Skeletal muscle tissue (tissue), 3 donors: ENCODE measurements at regions not wholly inside any gene's neighbourhood (a gene's known extent, or its start where the extent isn't known, plus 50 kb on each side); places are given as distances from the start of the nearest gene placed in this dataset.
"Not testable (repeated sequence)": the region's sequence is repeated elsewhere in the genome, so short reads cannot be mapped to it uniquely, and the experiment has no call there.

ENCODE experiments used
- H3K27ac ChIP-seq: one replicate; pipeline ENCODE4 v1.7.0; 2013; ENCODE audit warnings: mild to moderate bottlenecking, low read depth, low read length, inconsistent platforms
- H3K27me3 ChIP-seq, 3 donors: one replicate each; pipeline ENCODE4 v1.7.0; 2013; ENCODE audit warnings: low read length in 3 of 3; ENCODE audit not compliant: control insufficient read depth in 3 of 3, insufficient read depth in 3 of 3
- H3K36me3 ChIP-seq, 3 donors: one replicate each; pipeline ENCODE4 v1.7.0; 2013; ENCODE audit warnings: low read length in 3 of 3; ENCODE audit not compliant: control insufficient read depth in 3 of 3, insufficient read depth in 3 of 3
- H3K4me1 ChIP-seq, 3 donors: one replicate each; pipeline ENCODE4 v1.7.0; 2013; ENCODE audit warnings: low read length in 3 of 3, mild to moderate bottlenecking in 3 of 3; ENCODE audit not compliant: control insufficient read depth in 3 of 3, insufficient read depth in 3 of 3
- H3K4me3 ChIP-seq, 3 donors: one replicate each; pipeline ENCODE4 v1.7.0; 2013; ENCODE audit warnings: low read length in 3 of 3
- H3K9ac ChIP-seq, 3 donors: one replicate each; pipeline ENCODE4 v1.7.0; 2013; ENCODE audit warnings: low read length in 3 of 3, mild to moderate bottlenecking in 3 of 3, moderate library complexity in 2 of 3, low read depth in 1 of 3
- H3K9me3 ChIP-seq, 3 donors: one replicate each; pipeline ENCODE4 v1.7.0; 2013; ENCODE audit warnings: low read length in 3 of 3; ENCODE audit not compliant: control insufficient read depth in 3 of 3
- donor health status: Osteomylitis.

- Histone ChIP-seq H3K4me3 (no peak overlapping the region), H3K4me1 (no peaks in the 10 kb centered on the region), H3K27ac (no peak overlapping the region), H3K9ac (no peak overlapping the region), H3K9me3 (no peaks in the 10 kb centered on the region), H3K36me3 (no peaks in the 10 kb centered on the region), H3K27me3 (peaks cover 3 to 10% (median 4%) of the 10 kb centered on the region in 3 donors)
Measured at GRCh38 chr10:45106236-45106856, 105.6 kb downstream of the ZNF22 start.

- Histone ChIP-seq H3K9ac (no peak overlapping the region), H3K27me3 (no peaks in the 10 kb centered on the region), H3K27ac (no peak overlapping the region), H3K4me1 (no peaks in the 10 kb centered on the region), H3K36me3 (no peaks in the 10 kb centered on the region), H3K4me3 (no peak overlapping the region), H3K9me3 (no peaks in the 10 kb centered on the region)
Measured at GRCh38 chr10:45111509-45111908, 110.8 kb downstream of the ZNF22 start.

DNA sequence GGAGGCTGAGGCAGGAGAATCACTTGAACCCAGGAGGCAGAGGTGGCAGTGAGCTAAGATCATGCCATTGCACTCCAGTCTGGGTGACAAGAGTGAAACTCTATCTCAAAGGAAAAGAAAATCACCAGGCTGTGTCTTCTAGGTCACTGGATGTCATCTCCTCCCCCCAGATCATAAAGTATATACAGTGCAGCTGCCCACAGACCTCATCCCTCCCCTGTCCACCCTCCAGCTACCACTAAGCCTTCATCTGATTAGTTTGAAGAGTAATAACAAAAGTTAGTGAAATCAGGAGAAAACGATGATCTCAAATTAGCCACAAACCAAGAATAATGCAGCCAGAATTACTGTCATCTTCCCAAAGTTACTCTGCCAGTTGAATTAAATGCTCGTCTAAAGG, 117.2 kb downstream of the ZNF22 start:
- H3K9ac ChIP-seq, H3K4me3 ChIP-seq, H3K27ac ChIP-seq, H3K36me3 ChIP-seq, H3K4me1 ChIP-seq, H3K9me3 ChIP-seq, H3K27me3 ChIP-seq: not testable (repeated sequence)

DNA sequence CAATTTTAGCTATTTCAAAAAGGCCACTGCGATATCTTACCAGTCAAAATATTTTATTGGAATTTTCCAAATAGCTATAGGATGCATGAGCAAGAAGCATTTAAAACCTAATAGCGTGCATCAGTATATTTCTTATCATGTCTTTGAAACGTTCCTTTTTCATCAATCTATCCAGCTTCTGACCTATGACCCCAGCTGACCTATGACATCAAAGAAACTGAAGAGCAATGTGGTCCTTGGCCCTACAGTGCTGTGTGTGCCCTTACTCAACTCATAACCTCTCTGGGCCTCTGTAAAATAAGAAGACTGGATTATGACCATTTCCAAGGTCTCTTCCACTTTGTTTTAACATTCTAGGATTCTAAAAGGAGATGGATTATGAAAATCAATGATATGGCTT, 118.2 kb downstream of the ZNF22 start:
- H3K27ac ChIP-seq, result no peak overlapping the region

GRCh38 chr10:45122180-45122860, 121.6 kb downstream of the ZNF22 start:
- not testable (repeated sequence) for H3K4me1 ChIP-seq, H3K27me3 ChIP-seq, H3K9me3 ChIP-seq, H3K27ac ChIP-seq, H3K4me3 ChIP-seq, H3K36me3 ChIP-seq, H3K9ac ChIP-seq

More for the DNA sequence above, 118.2 kb downstream of the ZNF22 start:
- Histone ChIP-seq H3K9ac (no peak overlapping the region), H3K36me3 (no peaks in the 10 kb centered on the region), H3K27me3 (no peaks in the 10 kb centered on the region), H3K9me3 (no peaks in the 10 kb centered on the region), H3K4me1 (no peaks in the 10 kb centered on the region), H3K4me3 (no peak overlapping the region)

- no peaks in the 10 kb centered on the region for H3K36me3 ChIP-seq
- H3K4me1 ChIP-seq, result no peaks in the 10 kb centered on the region
- no peak overlapping the region for H3K9ac ChIP-seq
- no peaks in the 10 kb centered on the region for H3K27me3 ChIP-seq
- no peak overlapping the region for H3K4me3 ChIP-seq
- no peaks in the 10 kb centered on the region for H3K9me3 ChIP-seq
- H3K27ac ChIP-seq, result no peak overlapping the region
Measured at GRCh38 chr10:45135443-45136198, 134.9 kb downstream of the ZNF22 start.

GRCh38 chr10:45136256-45136655, 135.5 kb downstream of the ZNF22 start:
- Histone ChIP-seq H3K36me3 (no peaks in the 10 kb centered on the region), H3K9ac (no peak overlapping the region), H3K9me3 (no peaks in the 10 kb centered on the region), H3K27ac (no peak overlapping the region), H3K4me3 (no peak overlapping the region), H3K27me3 (no peaks in the 10 kb centered on the region), H3K4me1 (no peaks in the 10 kb centered on the region)

DNA sequence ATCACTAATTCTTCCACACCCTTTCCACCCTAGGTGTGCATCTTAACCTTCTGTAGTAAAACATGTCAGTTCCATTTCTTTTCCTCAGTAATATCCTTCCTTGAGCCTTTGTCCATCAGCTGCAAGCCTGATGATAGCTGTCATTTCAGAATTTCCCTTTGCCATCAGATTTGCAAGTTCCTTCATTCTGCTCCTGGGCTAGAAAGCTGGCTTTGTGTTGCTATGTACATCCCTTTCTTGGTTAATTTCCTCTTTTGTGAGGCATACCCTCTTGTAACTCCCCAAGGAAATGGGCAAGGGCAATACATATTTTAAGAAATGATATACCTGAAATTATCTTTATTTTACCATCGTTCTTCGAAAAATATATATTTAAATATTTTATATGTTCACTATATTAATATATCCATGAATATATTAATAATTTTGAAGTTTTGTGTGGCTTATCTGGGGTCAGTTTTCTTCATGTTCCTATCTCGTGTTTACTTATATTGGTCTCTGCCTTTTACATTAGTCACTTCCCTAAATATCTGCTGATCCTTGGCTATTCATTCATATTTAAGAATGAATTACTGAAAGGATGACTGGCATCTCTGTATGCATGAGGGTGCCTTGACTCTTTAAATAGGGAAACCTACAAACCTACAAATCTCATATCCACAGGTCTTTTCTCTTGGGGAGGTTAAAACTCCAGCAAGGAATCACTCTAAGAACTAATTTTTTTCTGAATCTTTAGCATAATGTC, 143.8 kb downstream of the ZNF22 start:
- Histone ChIP-seq H3K4me3 (no peak overlapping the region), H3K4me1 (no peaks in the 10 kb centered on the region), H3K27ac (no peak overlapping the region), H3K36me3 (no peaks in the 10 kb centered on the region), H3K27me3 (no peaks in the 10 kb centered on the region), H3K9ac (no peak overlapping the region), H3K9me3 (no peaks in the 10 kb centered on the region)

- not testable (repeated sequence) for H3K27ac ChIP-seq, H3K27me3 ChIP-seq, H3K36me3 ChIP-seq
Measured at GRCh38 chr10:45145143-45145542, 144.4 kb downstream of the ZNF22 start.

DNA sequence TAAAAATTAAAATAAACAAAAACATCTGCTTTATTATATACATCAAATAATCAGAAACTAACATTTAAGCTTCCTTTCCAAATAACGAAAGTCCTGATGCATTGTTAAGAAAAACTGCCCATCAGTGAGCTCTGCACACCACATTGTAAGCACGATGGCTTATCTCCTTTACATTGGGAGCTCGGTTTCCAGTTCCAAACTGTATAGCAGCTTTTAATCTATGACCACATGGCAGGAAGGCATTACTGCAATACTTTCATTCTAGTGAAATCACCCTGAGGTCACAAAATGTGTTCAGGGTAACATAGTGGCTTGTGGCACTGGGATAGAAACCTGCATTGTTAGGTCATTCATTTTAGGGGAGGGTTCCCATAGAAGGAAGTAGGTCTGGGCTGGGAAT, 146.3 kb downstream of the ZNF22 start:
- H3K9ac ChIP-seq, result no peak overlapping the region
- no peak overlapping the region for H3K4me3 ChIP-seq
- no peaks in the 10 kb centered on the region for H3K9me3 ChIP-seq
- H3K27ac ChIP-seq, result no peak overlapping the region
- no peaks in the 10 kb centered on the region for H3K36me3 ChIP-seq
- H3K27me3 ChIP-seq, result no peaks in the 10 kb centered on the region
- H3K4me1 ChIP-seq, result no peaks in the 10 kb centered on the region

More at GRCh38 chr10:45145143-45145542, 144.4 kb downstream of the ZNF22 start:
- not testable (repeated sequence) for H3K4me3 ChIP-seq, H3K9me3 ChIP-seq, H3K9ac ChIP-seq, H3K4me1 ChIP-seq
